Raji (cell line): ENCODE measurements at regions not wholly inside any gene's neighbourhood (a gene's known extent, or its start where the extent isn't known, plus 50 kb on each side); places are given as distances from the start of the nearest gene placed in this dataset.

Experiments
- POLR2A ChIP-seq: IDR thresholded peaks from 2 replicates; pipeline ENCODE4 v1.6.1; 2011; ENCODE audit warnings: low read depth, low read length, control low read depth; ENCODE audit not compliant: insufficient read depth

DNA sequence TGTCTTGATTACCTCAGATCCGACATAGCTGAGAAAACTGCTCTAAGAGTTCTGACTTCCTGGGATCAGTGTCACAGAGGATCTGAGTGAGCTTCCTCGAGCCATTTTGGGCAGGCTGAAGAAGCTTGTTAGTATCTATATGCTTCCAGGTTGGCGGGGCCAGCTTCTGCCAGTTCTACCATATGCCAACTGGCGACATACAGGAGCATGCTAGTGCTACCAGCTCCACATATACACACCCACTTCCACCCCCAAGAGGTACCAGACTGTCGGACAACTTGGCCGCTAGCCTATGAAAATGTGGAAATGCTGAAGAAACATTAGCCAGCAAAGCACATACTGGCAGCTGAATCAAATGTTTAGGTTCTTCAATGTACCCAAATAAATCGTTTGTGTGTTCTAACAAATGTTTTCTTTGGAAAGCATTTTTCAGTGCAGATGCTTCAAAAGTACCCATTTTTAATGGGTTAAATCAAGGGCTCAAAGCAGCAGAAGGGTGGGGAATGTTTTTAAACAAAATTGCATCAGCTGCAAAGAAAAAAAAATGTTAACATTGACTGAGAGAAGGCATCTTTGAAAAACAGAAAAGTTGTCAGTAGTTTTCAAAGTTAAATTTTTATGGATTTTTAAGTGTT lies 163.7 kb downstream of the KLF12 start:
- no peak for TF ChIP-seq POLR2A

GRCh38 chr13:73967397-73968165 lies 166.6 kb downstream of the KLF12 start:
- no peak for TF ChIP-seq POLR2A

DNA sequence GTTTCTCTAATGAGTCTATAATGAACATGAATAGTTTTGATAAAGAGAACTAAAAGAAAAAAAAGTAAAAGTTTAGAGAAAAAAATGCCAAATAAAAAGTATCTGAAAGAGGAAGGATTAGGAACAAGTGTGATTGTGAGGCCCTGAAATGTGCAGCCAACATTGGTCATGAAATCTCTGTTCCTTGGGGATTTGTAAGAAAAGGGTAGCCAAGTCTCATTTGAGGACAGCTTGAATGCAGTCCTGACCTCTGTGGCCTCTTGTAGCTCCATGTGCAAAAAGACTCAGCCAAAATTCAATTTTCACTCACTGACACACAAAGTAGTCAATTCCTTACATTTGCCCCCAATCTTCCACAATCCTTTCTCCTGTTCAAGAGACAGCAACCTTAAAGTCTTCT lies 167.9 kb downstream of the KLF12 start:
- TF ChIP-seq POLR2A, result no peak

DNA sequence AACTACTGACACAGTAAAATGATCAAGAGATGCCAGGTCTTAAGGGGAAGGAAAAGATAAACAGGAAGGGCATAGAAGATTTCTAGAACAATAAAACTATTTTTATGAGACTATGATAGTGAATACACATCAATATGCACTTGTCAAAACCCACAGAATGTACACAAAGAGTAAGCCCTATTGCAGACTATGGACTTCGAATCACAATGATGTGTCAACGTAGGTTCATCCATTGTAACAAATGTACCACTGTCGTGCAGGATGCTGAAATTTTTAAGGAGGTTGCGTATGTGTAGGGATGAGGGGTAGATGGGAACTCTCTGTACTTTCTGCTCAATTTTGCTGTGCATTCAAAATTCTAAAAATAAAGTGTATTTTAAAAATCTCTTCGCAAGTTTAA lies 171.9 kb downstream of the KLF12 start:
- no peak for TF ChIP-seq POLR2A

DNA sequence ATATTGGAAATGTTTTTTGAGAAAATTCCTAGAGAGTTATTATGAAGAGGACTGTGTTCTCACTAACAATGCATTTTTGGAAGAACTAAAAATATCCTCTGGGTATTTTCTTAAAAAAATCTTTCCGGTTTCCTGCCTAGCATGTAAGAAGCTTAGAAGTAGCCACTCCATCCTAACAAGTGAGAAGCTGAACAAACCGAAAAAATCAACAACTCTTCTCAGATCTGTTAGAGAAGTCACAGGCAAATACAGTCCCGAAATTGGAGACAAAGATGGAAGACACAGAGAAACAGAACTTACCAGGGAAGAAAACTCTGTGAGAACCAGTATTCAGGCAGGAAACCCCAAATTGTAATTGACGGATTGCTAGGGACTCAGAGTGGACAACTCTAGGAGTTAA lies 173.0 kb downstream of the KLF12 start:
- TF ChIP-seq POLR2A, result no peak

GRCh38 chr13:73960474-73960873 lies 173.7 kb downstream of the KLF12 start:
- no peak for TF ChIP-seq POLR2A

GRCh38 chr13:73958657-73959397 lies 175.4 kb downstream of the KLF12 start:
- TF ChIP-seq POLR2A, result no peak

DNA sequence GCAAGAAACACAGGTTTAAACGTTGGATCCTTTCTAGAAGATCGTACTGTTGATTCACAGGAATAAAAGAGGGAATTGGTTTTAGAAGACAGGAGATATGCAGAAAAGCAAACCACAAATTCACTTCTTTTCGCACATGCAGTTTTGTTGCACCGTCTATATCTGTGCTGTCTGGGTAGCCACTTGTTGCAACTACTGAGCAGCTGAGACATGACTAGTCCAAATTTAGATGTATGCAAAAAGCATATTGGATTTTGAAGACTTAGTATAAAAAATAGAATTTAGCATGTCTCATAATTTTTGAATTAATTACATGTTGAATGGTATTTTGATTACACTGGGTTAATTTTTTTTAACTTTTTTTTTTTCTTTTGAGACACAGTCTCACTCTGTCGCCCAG lies 176.3 kb downstream of the KLF12 start:
- TF ChIP-seq POLR2A, result no peak

DNA sequence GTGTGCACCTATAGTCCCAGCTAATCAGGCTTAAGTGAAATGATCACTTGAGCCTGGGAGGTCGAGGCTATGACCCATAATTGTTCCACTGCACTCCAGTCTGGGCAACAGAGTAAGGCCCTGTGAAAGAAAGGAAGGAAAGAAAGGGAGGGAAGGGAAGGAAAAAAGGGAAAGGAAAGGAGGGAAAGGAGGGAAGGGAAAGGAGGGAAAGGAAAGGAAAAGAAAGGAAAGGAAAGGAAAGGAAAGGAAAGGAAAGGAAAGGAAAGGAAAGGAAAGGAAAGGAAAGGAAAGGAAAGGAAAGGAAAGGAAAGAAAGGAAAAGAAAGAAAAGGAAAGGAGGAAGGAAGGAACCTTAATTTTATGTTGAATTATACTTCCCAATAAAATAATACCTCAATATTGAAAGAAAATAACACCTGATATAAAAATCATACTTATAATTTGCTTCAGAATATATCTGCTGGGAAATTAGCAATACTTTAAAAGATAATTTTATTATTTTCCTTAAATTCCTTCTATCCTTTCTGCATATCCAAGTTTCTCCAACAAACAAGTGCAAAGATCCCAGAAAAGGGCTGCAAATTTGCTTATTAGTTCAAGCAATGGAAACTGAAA lies 177.3 kb downstream of the KLF12 start:
- no peak for TF ChIP-seq POLR2A

- TF ChIP-seq POLR2A, result no peak
These were observed 178.2 kb downstream of the KLF12 start for GRCh38 chr13:73955977-73956500.

DNA sequence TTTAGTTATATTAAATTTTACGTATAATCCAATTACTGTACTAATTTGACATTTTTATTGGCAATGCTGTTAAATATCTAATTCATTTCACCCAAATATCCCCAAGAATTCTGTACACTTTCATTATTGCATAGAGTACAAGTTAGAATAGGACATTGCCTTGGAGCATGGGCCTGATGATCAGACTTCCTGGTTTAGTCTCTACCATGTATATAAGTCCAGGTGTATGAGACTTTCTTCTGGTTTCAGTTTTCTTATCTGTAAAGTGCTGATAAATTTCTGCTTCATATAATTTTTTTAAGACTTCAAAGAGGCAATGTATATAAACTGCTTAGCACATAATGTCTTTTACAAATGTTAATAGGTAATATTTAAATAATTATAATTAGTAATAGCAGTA lies 179.4 kb downstream of the KLF12 start:
- no peak for TF ChIP-seq POLR2A

DNA sequence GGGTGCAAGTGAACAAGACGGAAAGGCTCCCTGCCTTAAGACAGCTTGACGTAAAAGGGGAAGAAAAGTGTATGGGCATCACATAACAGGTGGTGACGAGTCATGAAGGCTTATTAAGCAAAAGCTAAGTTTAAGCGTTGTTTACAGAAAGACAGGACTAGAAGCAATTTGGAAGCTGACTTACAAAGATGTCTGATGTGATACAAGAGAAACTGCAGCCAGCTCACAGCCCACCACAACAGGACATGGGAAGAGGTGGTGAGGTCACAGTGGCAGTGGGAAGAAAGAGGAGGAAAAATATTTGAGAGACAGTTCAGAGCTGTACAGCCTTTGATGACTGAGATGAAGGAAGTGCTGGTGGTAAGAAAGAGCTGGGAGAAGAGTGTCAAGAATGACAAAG lies 181.6 kb downstream of the KLF12 start:
- no peak for TF ChIP-seq POLR2A

- no peak for TF ChIP-seq POLR2A
These were observed 185.2 kb downstream of the KLF12 start for GRCh38 chr13:73948848-73949529.

DNA sequence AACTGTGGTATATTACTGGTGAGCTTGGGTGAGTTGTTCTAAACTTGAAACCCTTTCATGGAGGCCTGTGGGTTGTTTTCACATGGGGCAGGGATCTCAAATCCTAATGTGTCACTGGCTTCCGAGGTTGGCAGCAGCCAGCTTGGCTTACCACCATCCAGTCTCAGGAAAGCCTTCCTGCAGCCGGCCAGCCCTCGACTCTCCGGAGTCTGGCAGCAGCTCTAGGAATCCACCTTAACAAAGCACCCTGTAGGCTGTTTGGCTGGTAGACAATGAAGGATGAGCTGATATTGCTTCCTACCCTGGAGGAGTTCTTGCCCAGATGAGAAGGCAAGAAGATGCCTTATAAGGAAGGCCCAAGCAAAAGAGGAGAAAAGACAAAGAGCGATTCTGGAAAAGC lies 188.3 kb downstream of the KLF12 start:
- no peak for TF ChIP-seq POLR2A

DNA sequence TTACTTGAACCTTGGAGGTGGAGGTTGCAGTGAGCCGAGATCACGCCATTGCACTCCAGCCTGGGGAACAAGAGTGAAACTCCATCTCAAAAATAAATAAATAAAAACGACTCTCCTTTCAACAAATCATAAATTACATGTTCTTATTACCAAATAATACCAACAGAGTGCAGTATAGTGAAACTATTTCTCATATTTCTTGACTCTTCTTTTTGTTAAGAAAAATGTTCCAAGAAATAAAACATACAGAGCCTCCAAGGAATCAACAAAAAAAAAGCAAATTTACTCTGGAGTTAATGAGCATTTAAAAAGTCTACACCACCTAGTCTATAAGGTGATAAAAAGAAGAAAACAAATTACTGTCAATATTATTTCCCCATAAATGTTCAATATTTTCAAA lies 188.8 kb downstream of the KLF12 start:
- no peak for TF ChIP-seq POLR2A

GRCh38 chr13:73943965-73944233 lies 190.3 kb downstream of the KLF12 start:
- no peak for TF ChIP-seq POLR2A
